ENCODE measurements at regions not wholly inside any gene's neighbourhood (a gene's known extent, or its start where the extent isn't known, plus 50 kb on each side); places are given as distances from the start of the nearest gene placed in this dataset.

DNA sequence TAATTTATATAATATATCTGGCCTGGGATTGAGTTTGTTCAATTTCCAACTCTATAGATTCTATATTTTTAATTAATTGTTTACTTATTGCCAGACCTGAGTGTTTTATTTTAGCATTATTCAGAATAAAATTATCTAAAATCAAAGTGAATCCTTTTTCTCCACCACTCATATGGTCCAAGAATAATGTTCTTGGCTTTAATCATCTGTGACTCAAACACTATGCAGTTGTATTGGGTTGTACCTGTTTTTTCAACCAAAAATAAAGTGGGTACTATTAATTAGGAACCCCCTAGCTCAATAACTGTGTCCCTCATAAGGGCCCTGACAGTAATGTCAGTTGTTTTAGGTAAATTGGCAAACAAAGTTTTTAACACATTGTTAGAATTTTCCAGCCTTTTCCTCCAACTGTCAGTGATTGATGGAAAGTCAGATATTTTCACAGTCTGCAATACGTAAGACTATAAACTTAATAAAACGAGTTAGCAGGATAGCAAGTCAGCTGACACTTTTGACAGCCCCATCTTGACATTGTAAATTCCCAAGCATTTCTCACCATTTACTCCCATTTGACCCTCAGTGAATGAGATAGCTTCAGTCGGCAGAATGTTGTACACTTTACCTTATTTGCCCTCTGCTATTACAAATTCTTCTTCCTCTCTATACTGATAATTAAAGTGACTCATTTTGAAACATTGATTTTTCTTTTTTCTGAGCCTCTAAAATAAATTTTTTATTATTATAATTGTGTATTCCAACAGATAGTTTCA lies 587.4 kb downstream of the METTL4 start:
- H3K27ac ChIP-seq, result no peak overlapping the region
- no peak for TF ChIP-seq ZFX (IDR thresholded peaks at IDR 0.05; ENCODE audit: borderline replicate concordance)
- no peak for TF ChIP-seq CTCF (IDR thresholded peaks at IDR 0.05)

DNA sequence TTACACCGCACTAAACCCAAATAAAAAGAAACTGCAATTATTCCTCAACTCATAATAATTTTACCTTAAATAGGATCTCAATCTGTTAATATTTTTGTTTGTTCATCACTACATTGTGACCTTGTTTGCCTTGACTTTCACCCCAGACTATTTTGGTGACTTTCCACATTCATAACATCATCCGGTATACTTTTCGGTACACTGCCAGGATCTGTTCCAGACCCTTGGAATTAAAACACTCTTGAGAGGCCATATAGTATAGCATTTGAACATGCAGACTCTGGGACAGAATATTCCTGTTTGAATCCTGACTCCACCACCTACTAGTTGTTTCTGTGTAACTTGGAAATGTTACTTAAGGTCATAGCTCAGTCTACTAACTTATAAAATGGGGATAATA lies 577.4 kb downstream of the METTL4 start:
- TF ChIP-seq CTCF (IDR thresholded peaks at IDR 0.05), result no peak
- TF ChIP-seq ZFX (IDR thresholded peaks at IDR 0.05; ENCODE audit: borderline replicate concordance), result no peak
- no peak overlapping the region for H3K27ac ChIP-seq

DNA sequence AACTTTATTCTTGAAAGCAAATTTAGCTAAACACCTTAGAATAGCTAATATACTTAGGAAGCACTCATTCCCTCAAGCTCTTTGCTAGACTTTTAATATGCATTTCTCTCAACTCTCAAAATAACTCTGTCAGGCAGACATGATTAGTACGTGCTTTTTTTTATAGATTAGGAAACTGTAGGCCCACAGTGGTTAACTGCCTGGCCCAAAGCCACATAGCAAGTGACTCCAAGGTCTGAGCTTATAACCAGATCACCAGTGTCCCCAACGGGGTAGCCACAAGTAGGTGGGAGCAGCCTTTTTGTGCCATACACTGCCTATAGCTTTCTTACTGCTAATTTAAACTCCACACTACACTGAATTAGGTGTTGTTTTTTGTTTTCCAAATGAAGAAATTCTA lies 576.8 kb downstream of the METTL4 start:
- no peak for TF ChIP-seq ZFX (IDR thresholded peaks at IDR 0.05; ENCODE audit: borderline replicate concordance)
- TF ChIP-seq CTCF (IDR thresholded peaks at IDR 0.05), result no peak
- H3K27ac ChIP-seq, result no peak overlapping the region

DNA sequence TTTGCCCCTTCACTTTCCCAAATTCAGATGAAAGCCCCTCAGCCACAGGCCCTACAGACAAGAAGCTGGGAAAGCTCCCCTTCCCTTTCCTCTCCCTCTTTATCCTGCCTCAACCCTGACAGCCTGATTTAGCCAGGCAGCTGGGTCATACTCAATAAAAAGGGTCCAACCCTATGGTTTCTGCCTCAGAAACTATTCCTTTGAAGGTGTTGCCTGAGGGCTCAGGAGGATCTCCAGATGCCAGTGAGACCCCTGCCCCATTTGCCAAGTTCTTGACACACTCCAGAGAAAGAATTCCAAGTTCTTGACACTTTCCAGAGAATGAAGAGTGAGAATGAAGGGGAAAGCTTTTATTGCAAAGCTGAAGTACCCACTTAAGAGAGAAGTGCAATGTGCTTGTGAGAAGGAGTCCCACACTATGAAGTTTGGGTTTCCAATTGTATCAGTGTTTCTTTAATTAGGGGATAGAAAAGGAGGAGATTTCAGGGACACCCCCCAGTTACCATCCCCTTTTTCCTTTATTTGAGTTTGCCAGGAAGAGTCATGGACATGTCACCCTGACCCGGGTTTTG lies 576.2 kb downstream of the METTL4 start:
- TF ChIP-seq ZFX (IDR thresholded peaks at IDR 0.05; ENCODE audit: borderline replicate concordance), result no peak
- no peak for TF ChIP-seq CTCF (IDR thresholded peaks at IDR 0.05)
- no peak overlapping the region for H3K27ac ChIP-seq

GRCh38 chr18:1998121-1998520 lies 573.2 kb downstream of the METTL4 start:
- H3K27ac ChIP-seq, result no peak overlapping the region
- TF ChIP-seq ZFX (IDR thresholded peaks at IDR 0.05; ENCODE audit: borderline replicate concordance), result no peak
- TF ChIP-seq CTCF (IDR thresholded peaks at IDR 0.05), result no peak

DNA sequence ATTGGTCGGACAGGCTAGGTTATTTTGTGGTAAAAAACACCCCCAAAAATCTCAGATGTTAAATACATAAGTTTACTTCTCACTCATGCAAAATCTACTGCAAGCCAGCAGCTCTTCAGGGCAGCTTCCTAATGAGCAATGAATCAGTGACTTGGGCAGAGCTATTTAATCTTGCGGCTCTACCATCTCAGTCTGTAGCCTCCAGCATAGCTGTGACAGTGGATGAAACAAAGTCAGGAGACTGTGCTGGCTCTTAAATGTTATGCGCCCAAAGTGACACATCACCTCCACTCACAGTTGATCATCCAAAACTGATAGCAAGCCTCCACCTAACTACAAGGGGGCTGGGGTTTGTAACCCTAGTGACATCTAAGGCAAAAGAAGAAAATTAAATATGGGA lies 571.9 kb downstream of the METTL4 start:
- H3K27ac ChIP-seq, result no peak overlapping the region
- TF ChIP-seq CTCF (IDR thresholded peaks at IDR 0.05) (no peak), ZFX (IDR thresholded peaks at IDR 0.05; ENCODE audit: borderline replicate concordance) (no peak)

DNA sequence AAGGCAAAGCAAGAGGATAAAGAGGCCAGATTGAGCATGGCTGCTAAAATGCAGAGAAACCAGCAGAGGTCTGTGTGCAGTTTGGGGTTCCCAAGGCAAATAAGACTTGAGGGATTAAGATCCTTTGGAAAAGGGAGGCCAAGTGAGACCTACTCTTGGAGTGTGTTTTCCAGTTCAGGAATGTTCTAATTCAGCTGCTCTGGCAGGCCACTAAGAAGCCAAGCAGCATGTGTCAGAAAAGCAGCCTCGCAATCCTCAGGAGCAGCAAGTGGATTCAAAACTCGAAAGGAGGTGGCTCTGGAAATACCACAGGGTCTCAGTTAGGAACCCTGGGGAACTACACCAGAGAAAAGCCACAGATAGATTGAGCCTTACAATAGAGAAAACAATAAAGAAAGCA lies 569.2 kb downstream of the METTL4 start:
- no peak overlapping the region for H3K27ac ChIP-seq
- TF ChIP-seq CTCF (IDR thresholded peaks at IDR 0.05), result no peak
- no peak for TF ChIP-seq ZFX (IDR thresholded peaks at IDR 0.05; ENCODE audit: borderline replicate concordance)

All from 22Rv1 (cell line).